ENCODE measurements at regions not wholly inside any gene's neighbourhood (a gene's known extent, or its start where the extent isn't known, plus 50 kb on each side); places are given as distances from the start of the nearest gene placed in this dataset.

- DNase-seq (ENCODE audit: low spot score) (no peak), FAIRE-seq (no peak)
Observed at GRCh38 chr10:28810057-28810870, 132.9 kb downstream of the BAMBI start.

- DNase-seq (ENCODE audit: low spot score): no peak
- FAIRE-seq: no peak
Observed at GRCh38 chr10:28811639-28812349, 134.5 kb downstream of the BAMBI start.

- DNase-seq (ENCODE audit: low spot score) (no peak), FAIRE-seq (no peak)
Observed at GRCh38 chr10:28812384-28813372, 135.4 kb downstream of the BAMBI start.

DNA sequence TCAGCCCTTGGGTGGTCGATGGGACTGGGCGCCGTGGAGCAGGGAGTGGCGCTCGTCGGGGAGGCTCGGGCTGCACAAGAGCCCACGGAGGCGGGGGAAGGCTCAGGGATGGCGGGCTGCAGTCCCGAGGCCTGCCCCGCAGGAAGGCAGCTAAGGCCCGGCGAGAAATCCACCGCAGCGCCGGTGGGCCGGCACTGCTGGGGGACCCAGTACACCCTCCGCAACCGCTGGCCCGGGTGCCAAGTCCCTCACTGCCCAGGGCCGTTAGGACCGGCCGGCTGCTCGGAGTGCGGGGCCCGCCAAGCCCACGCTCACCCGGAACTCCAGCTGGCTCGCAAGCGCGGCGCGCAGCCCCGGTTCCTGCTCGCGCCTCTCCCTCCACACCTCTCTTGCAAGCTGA is 138.4 kb downstream of the BAMBI start:
- no peak for DNase-seq (ENCODE audit: low spot score)
- FAIRE-seq: no peak

DNA sequence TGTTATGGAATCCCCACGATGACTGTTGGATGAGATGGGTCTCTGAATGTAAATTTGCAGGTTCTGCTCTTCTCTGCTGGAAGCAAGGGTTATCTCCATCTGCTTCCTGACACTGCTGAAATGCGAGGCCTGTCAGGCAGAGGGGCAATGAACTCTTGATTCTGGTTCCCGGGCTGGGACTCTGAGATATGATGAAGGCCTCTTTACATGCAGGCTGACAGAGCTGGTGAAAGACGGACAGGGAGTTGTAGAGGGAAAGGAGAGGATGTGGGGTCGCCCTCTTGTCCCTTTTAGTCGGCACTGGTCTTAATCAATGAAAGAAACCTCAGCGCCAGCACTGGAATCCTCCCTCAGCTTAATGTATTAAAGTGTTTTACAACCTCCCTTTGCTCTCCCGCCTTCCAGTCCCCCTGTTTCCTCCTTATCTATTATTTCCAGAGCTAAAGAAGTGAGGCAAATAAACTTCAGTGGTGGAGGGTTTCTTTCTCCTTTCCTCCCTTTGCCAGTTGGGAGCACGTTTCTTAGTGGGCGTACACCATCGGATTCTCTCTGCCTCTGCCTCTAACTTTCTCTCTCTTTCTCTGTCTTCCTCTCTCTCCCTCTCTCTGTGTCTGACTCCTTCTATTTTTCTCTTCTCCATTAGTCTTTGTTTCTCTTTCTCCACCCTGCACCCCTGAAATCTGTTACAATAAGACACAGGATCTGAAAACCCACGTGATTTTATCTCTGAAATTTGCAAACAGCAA is 145.6 kb downstream of the BAMBI start:
- DNase-seq (ENCODE audit: low spot score) (no peak), FAIRE-seq (no peak)

DNA sequence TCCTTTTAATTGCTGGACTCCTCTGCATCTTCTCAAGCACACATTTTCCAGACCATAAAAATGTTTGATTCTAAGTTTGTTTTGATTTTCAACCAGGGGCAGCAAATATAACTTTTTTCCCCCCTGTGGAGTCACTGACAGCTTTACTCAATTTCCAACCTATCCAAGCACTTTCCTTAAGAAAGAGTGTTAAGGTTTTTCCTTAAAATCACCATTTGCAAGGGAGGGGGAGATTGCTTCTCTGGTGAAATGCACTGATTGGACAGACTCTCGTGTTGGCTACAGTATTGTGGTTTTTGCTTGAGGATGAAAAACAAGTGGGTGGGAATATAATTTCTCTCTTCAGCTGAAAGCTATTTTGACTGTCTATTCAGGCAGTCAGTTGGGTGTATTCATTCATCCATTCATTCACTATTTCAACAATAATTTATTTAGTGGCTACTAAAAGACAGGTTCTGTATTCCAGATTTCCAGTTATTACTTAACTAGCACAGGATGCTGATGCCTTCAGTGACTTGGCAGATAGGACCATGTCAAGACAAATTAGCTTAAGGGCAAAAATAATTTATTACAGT is 146.3 kb downstream of the BAMBI start:
- no peak for FAIRE-seq
- DNase-seq (ENCODE audit: low spot score): no peak

DNA sequence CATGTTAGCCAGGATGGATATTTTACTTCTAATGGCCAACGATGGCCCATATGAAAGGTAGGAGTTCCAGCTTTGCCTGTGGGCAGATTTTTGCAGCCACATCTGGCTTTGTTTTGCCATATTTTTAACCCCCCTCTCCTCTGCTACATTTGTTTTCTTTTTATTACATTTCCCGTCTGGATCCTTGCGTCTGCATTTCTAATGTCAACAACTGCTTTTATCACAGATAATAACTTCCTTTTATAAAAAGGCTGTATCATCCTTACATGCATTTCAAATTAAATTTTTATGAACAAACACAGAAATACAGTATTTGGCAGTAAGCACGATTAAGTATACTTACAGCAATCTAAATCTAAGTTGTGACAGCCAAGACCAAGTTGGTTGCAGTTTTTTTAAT is 156.0 kb downstream of the BAMBI start:
- no peak for FAIRE-seq
- DNase-seq (ENCODE audit: low spot score): no peak

DNA sequence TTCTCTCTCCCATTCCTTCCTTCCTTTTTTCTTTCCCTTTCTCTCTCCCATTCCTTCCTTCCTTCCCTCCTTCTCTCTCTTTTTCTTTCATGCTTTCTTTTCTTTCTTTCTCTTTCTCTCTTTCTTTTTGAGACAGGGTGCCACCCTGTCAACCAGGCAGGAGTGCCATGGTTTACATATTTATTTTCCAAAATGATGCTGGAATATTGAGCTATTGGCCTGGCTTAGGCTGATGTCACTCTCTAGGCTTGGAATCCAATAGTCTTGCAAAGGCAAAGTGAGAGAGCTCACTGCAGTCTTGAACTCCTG is 159.1 kb downstream of the BAMBI start:
- FAIRE-seq: no peak
- no peak for DNase-seq (ENCODE audit: low spot score)

GRCh38 chr10:28837613-28838390 is 160.5 kb downstream of the BAMBI start:
- DNase-seq (ENCODE audit: low spot score) (no peak), FAIRE-seq (no peak)

GRCh38 chr10:28838908-28839307 is 161.6 kb downstream of the BAMBI start:
- no peak for DNase-seq (ENCODE audit: low spot score)
- peak; percentile 82 for FAIRE-seq

DNA sequence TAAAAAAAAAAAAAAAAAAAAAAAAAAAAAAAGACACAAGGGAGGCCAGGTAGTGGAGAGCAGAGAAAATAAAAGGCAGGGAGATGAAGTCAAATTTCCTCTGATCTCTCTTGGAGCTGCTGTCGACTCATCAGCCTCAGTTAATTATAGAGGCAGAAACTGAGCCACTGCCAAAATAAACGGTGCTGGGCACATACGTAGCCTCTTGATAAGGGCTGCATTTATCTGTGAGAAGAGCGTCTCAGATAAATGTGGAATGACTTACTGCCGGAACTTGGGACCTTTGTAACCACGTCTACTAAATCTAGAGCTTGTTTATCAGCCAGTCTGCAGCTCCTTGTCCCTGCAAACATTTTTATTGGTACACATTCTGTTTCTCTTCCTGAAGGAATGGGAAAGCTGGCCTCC is 162.3 kb downstream of the BAMBI start:
- DNase-seq (ENCODE audit: low spot score): peak; percentile 39
- FAIRE-seq: no peak

GRCh38 chr10:28840202-28840601 is 162.9 kb downstream of the BAMBI start:
- DNase-seq (ENCODE audit: low spot score) (no peak), FAIRE-seq (no peak)

DNA sequence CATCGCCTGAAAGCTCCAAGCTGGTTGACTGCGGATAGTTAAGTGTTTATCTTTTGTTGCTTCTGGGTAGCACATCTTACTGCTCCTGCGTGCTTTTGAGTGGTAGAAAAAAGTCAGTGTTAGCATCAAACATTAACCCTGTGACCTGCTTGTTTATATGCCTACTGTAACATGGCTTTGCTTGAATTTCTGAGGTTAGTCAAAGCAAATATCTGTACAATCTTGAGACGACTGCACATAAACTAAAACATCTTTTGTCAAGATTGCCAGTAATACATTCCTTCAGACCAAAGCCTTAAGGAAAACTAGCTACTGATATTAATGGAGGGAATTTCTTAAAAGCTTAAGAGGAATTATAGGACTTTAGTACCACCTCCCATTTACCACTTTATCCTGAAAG is 163.7 kb downstream of the BAMBI start:
- no peak for DNase-seq (ENCODE audit: low spot score)
- FAIRE-seq: peak; percentile 17

- no peak for FAIRE-seq
- DNase-seq (ENCODE audit: low spot score): peak; percentile 52
Observed at GRCh38 chr10:28841625-28842024, 164.3 kb downstream of the BAMBI start.

- FAIRE-seq: no peak
- DNase-seq (ENCODE audit: low spot score): peak; percentile 37
Observed at GRCh38 chr10:28842321-28842720, 165.0 kb downstream of the BAMBI start.

DNA sequence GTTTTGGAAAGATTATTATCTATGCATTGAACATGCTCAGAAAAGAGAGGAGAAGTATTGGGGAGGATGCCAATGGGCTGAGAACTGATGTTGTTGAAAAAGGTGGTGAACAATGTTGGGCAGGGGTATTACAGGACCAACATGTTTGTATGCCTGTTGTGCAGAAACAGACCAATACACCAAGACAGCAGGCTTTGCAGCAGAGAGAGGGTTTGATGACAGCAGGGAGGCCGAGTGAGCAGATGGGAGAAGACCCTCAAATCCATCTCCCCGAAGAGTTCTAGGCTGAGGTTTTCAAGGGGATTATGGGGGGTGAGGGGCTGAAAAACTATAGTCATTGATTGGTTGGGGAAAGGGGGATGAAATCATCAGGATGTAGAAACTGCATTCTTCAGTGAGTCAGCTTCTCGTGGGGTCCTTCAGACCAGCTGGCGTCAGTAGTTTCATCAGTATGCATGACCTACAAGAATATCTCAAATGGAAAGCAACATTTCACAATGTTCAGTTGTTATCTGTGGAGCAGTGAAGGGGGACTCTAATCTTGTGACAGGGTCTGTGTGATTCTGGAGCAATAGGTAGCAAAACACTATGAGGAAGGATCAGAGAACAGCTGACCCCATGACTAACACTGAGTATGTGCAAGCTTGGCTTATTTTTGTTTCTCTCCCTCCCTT is 167.8 kb downstream of the BAMBI start:
- no peak for FAIRE-seq
- no peak for DNase-seq (ENCODE audit: low spot score)

DNA sequence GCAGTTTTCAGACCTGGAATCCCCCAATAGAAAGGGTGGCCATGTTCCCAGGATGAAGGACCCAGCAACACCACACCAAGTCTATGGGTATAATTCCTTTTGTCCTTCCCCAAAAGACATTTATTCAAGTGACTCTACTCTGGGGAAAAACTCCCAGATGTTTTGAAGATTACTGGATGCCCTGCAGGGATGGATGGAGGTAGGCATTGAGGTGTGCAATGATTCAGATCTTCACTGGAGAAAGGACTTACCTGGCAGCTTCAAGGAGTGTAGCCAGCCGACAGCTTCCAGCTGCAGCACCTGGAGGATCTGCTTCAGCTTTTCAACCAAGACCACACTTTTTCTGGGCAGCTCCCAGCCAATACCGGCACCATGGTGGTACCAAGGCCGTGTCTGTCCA is 172.0 kb downstream of the BAMBI start:
- FAIRE-seq: no peak
- no peak for DNase-seq (ENCODE audit: low spot score)

DNA sequence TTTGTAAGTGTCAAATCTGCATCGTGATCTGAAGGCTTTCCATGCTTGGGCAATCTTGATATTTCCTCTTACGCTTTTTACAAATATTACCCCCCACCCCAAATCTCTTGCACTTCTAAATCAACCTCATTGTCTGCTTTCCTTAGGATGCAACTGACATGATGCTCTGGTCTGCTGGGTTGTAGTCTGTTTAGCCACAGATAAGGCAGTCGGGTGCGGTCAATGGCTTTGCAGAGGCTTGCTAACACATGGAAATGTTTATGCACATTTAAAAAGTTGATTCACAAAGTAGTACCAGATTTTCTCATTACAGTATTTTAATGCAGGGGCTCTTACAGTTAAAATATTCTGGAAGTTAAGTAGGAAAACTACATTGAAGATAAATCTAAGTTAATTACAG is 172.5 kb downstream of the BAMBI start:
- FAIRE-seq (no peak), DNase-seq (ENCODE audit: low spot score) (no peak)

DNA sequence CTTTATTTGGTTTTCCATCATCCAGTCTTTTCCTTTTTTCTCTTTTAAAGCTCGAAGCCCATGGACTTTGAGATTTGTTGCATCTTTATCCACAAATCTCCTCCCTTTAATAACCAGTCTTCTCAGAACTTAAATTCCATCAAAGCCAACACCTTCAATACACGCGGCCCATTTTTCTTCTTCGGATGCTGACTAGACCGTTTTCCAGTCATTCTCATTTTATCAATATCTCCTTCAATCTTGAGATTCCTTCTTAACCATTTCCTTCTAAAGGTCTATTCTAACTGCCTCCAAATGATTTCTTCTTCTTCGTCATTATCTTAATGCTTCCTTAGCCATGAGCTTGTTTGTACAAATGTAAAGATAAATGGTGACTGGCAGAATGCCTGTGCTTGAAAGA is 173.5 kb downstream of the BAMBI start:
- DNase-seq (ENCODE audit: low spot score) (no peak), FAIRE-seq (no peak)

Measured in urothelium cell line (cell line).